ENCODE measurements at regions not wholly inside any gene's neighbourhood (a gene's known extent, or its start where the extent isn't known, plus 50 kb on each side); places are given as distances from the start of the nearest gene placed in this dataset.

- TF ChIP-seq CTCF (IDR thresholded peaks at IDR 0.05) (no peak), POLR2A (IDR thresholded peaks at IDR 0.05) (no peak)
- intact Hi-C loops (cut with DNase I; ENCODE audit: low total_unique reads), result no loop called here
- Histone ChIP-seq H3K9me3 (peaks cover 0 to 5% of the 10 kb centered on the region in 2 donors), H3K27ac (no peak overlapping the region), H3K27me3 (no peaks in the 10 kb centered on the region), H3K36me3 (no peaks in the 10 kb centered on the region), H3K4me1 (peaks cover 0 to 5% of the 10 kb centered on the region in 2 donors), H3K4me3 (no peak overlapping the region)
- no peak for DNase-seq
These were observed 190.8 kb downstream of the ERMARD start for GRCh38 chr6:169942173-169942572.

- Histone ChIP-seq H3K4me1 (peaks cover 0 to 5% of the 10 kb centered on the region in 2 donors), H3K27me3 (no peaks in the 10 kb centered on the region), H3K9me3 (peaks cover 0 to 5% of the 10 kb centered on the region in 2 donors), H3K36me3 (no peaks in the 10 kb centered on the region), H3K27ac (peak overlapping the region; percentile 31 to 61), H3K4me3 (no peak overlapping the region)
- DNase-seq, result peak; percentile 80 to 91
- intact Hi-C loops (cut with DNase I; ENCODE audit: low total_unique reads), result no loop called here
- TF ChIP-seq POLR2A (IDR thresholded peaks at IDR 0.05) (no peak), CTCF (IDR thresholded peaks at IDR 0.05) (no peak)
These were observed 189.3 kb downstream of the ERMARD start for GRCh38 chr6:169940481-169941271.

- intact Hi-C loops (cut with DNase I; ENCODE audit: low total_unique reads), result no loop called here
- H3K36me3 ChIP-seq, result no peaks in the 10 kb centered on the region
- H3K4me1 ChIP-seq, result peaks cover 0 to 5% of the 10 kb centered on the region in 2 donors
- H3K27ac ChIP-seq, result no peak overlapping the region
- no peak overlapping the region for H3K4me3 ChIP-seq
- no peaks in the 10 kb centered on the region for H3K27me3 ChIP-seq
- peaks cover 0 to 5% of the 10 kb centered on the region in 2 donors for H3K9me3 ChIP-seq
- DNase-seq, result no peak
- no peak for TF ChIP-seq CTCF (IDR thresholded peaks at IDR 0.05)
- no peak for TF ChIP-seq POLR2A (IDR thresholded peaks at IDR 0.05)
These were observed 188.2 kb downstream of the ERMARD start for GRCh38 chr6:169939554-169940164.

GRCh38 chr6:169938731-169939130, 187.3 kb downstream of the ERMARD start:
- TF ChIP-seq CTCF (IDR thresholded peaks at IDR 0.05) (no peak), POLR2A (IDR thresholded peaks at IDR 0.05) (no peak)
- intact Hi-C loops (cut with DNase I; ENCODE audit: low total_unique reads), result no loop called here
- H3K4me3 ChIP-seq, result no peak overlapping the region
- no peaks in the 10 kb centered on the region for H3K27me3 ChIP-seq
- peaks cover 0 to 14% of the 10 kb centered on the region in 2 donors for H3K4me1 ChIP-seq
- no peak for DNase-seq
- peaks cover 0 to 1% of the 10 kb centered on the region in 2 donors for H3K9me3 ChIP-seq
- no peaks in the 10 kb centered on the region for H3K36me3 ChIP-seq
- no peak overlapping the region for H3K27ac ChIP-seq

- no peaks in the 10 kb centered on the region for H3K9me3 ChIP-seq
- intact Hi-C loops (cut with DNase I; ENCODE audit: low total_unique reads), result no loop called here
- TF ChIP-seq CTCF (IDR thresholded peaks at IDR 0.05), result no peak
- TF ChIP-seq POLR2A (IDR thresholded peaks at IDR 0.05), result no peak
These were observed 186.9 kb downstream of the ERMARD start for GRCh38 chr6:169938262-169938701.

More at GRCh38 chr6:169938262-169938701, 186.9 kb downstream of the ERMARD start:
- no peak for DNase-seq
- H3K27me3 ChIP-seq, result no peaks in the 10 kb centered on the region
- peaks cover 0 to 18% of the 10 kb centered on the region in 2 donors for H3K4me1 ChIP-seq
- no peak overlapping the region for H3K27ac ChIP-seq
- no peak overlapping the region for H3K4me3 ChIP-seq
- no peaks in the 10 kb centered on the region for H3K36me3 ChIP-seq
